EH (cell line): ENCODE measurements at regions not wholly inside any gene's neighbourhood (a gene's known extent, or its start where the extent isn't known, plus 50 kb on each side); places are given as distances from the start of the nearest gene placed in this dataset.
A peak's percentile ranks its signal among the peaks of the same experiment; 100 is the strongest.

Experiments used
- DNase-seq: peaks from one replicate; pipeline ENCODE4 v3.0.0-alpha.2; 2015; ENCODE audit warnings: low read depth

- no peak for DNase-seq
These were observed 258.1 kb upstream of the NECTIN3 start for GRCh38 chr3:110813541-110813940.

GRCh38 chr3:110814170-110815007 is 257.2 kb upstream of the NECTIN3 start:
- DNase-seq: peak; percentile 92

- DNase-seq: peak; percentile 86
These were observed 256.5 kb upstream of the NECTIN3 start for GRCh38 chr3:110815008-110815583.

- DNase-seq: no peak
These were observed 255.6 kb upstream of the NECTIN3 start for GRCh38 chr3:110816008-110816407.

- DNase-seq: peak; percentile 55
These were observed 250.0 kb upstream of the NECTIN3 start for GRCh38 chr3:110821586-110821985.

GRCh38 chr3:110822971-110823370 is 248.6 kb upstream of the NECTIN3 start:
- no peak for DNase-seq

GRCh38 chr3:110846971-110847370 is 224.6 kb upstream of the NECTIN3 start:
- DNase-seq: no peak

GRCh38 chr3:110849064-110849463 is 222.6 kb upstream of the NECTIN3 start:
- DNase-seq: no peak

GRCh38 chr3:110851736-110852135 is 219.9 kb upstream of the NECTIN3 start:
- no peak for DNase-seq

- no peak for DNase-seq
These were observed 216.4 kb upstream of the NECTIN3 start for GRCh38 chr3:110855207-110855606.

- DNase-seq: no peak
These were observed 214.7 kb upstream of the NECTIN3 start for GRCh38 chr3:110856916-110857315.

- DNase-seq: no peak
These were observed 213.1 kb upstream of the NECTIN3 start for GRCh38 chr3:110858549-110858948.

- DNase-seq: no peak
These were observed 212.3 kb upstream of the NECTIN3 start for GRCh38 chr3:110859336-110859735.

- no peak for DNase-seq
These were observed 211.6 kb upstream of the NECTIN3 start for GRCh38 chr3:110859993-110860392.

GRCh38 chr3:110865934-110866333 is 205.7 kb upstream of the NECTIN3 start:
- no peak for DNase-seq

GRCh38 chr3:110868106-110868505 is 203.5 kb upstream of the NECTIN3 start:
- no peak for DNase-seq

GRCh38 chr3:110869736-110870135 is 201.9 kb upstream of the NECTIN3 start:
- DNase-seq: no peak

- DNase-seq: no peak
These were observed 199.7 kb upstream of the NECTIN3 start for GRCh38 chr3:110871869-110872268.

GRCh38 chr3:110878692-110879091 is 192.9 kb upstream of the NECTIN3 start:
- no peak for DNase-seq

GRCh38 chr3:110881069-110881468 is 190.5 kb upstream of the NECTIN3 start:
- peak; percentile 15 for DNase-seq

- DNase-seq: peak; percentile 62
These were observed 185.3 kb upstream of the NECTIN3 start for GRCh38 chr3:110886222-110886893.

- DNase-seq: no peak
These were observed 184.4 kb upstream of the NECTIN3 start for GRCh38 chr3:110887176-110887575.
